LNCaP clone FGC (cell line): ENCODE measurements at regions not wholly inside any gene's neighbourhood (a gene's known extent, or its start where the extent isn't known, plus 50 kb on each side); places are given as distances from the start of the nearest gene placed in this dataset.

Source experiments
- DNase-seq: peaks from one replicate; pipeline ENCODE4 v3.0.0-alpha.2; 2011; ENCODE audit warnings: low read depth
- H3K4me3 ChIP-seq: 2 replicates; pipeline ENCODE4 v1.5.1; 2011; ENCODE audit warnings: mild to moderate bottlenecking, low read depth, low read length, control low read depth
- CTCF ChIP-seq: IDR thresholded peaks from 2 replicates; pipeline ENCODE4 v1.5.1; 2012; ENCODE audit warnings: mild to moderate bottlenecking; ENCODE audit not compliant: control insufficient read depth, insufficient read depth; ENCODE audit errors: extremely low read depth

GRCh38 chr14:58808828-58809227, 171.1 kb downstream of the DACT1 start:
- no peak for TF ChIP-seq CTCF
- peak; percentile 89 for DNase-seq
- no peak overlapping the region for H3K4me3 ChIP-seq

GRCh38 chr14:58809520-58809919, 171.8 kb downstream of the DACT1 start:
- no peak for DNase-seq
- TF ChIP-seq CTCF: no peak
- no peak overlapping the region for H3K4me3 ChIP-seq

GRCh38 chr14:58812050-58812910, 174.5 kb downstream of the DACT1 start:
- DNase-seq: no peak
- H3K4me3 ChIP-seq: no peak overlapping the region
- TF ChIP-seq CTCF: no peak

- TF ChIP-seq CTCF: no peak
These were observed 176.0 kb downstream of the DACT1 start for GRCh38 chr14:58813745-58814144.

GRCh38 chr14:58814466-58814865, 176.7 kb downstream of the DACT1 start:
- no peak overlapping the region for H3K4me3 ChIP-seq
- TF ChIP-seq CTCF: no peak
- no peak for DNase-seq

More at GRCh38 chr14:58813745-58814144, 176.0 kb downstream of the DACT1 start:
- no peak overlapping the region for H3K4me3 ChIP-seq
- DNase-seq: no peak

- no peak overlapping the region for H3K4me3 ChIP-seq
- no peak for DNase-seq
- no peak for TF ChIP-seq CTCF
These were observed 177.5 kb downstream of the DACT1 start for GRCh38 chr14:58815161-58815701.
